ENCODE measurements at regions not wholly inside any gene's neighbourhood (a gene's known extent, or its start where the extent isn't known, plus 50 kb on each side); places are given as distances from the start of the nearest gene placed in this dataset.

DNA sequence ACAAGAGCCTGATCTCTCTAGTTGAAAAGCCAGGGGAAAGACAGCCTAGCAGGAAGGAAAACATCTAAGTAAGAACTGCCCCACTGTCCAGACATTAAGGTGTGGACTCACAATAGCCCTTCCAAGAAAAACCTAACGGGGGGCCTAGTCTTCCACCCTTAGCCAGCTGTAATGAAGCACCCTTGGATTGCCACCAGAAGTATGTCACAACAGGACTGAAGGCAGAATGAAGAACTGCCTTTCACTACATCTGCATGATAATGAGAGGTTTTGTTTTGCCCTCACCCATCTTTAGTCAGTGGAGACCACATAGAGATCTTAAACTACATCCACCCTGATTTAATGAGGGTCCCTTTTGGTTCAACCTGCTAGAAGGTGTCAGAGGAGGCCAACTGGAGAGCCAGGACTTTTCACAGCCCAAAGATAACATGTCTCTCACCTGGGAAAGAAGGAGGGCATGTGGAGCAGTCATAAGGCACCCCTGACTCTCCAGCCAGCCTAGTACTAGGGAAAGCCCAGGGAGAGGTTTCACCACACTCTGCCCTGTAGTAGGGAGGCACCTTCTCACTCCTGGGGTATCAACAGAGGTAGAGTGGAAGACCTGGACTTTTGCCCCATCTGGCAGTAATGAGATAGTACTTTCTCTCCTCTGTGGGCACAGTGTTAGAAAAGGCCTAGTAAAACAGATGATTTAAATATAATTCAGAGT, 1017.4 kb upstream of the MANEA start:
- TF ChIP-seq, protein P1, sequence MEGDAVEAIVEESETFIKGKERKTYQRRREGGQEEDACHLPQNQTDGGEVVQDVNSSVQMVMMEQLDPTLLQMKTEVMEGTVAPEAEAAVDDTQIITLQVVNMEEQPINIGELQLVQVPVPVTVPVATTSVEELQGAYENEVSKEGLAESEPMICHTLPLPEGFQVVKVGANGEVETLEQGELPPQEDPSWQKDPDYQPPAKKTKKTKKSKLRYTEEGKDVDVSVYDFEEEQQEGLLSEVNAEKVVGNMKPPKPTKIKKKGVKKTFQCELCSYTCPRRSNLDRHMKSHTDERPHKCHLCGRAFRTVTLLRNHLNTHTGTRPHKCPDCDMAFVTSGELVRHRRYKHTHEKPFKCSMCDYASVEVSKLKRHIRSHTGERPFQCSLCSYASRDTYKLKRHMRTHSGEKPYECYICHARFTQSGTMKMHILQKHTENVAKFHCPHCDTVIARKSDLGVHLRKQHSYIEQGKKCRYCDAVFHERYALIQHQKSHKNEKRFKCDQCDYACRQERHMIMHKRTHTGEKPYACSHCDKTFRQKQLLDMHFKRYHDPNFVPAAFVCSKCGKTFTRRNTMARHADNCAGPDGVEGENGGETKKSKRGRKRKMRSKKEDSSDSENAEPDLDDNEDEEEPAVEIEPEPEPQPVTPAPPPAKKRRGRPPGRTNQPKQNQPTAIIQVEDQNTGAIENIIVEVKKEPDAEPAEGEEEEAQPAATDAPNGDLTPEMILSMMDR (IDR thresholded peaks at IDR 0.05; ENCODE audit: poor library complexity, severe bottlenecking): no peak
- no peak for TF ChIP-seq EZH2 (IDR thresholded peaks at IDR 0.05; ENCODE audit: borderline replicate concordance, insufficient read depth, low read length, poor library complexity, severe bottlenecking)
- no peak for TF ChIP-seq EP300 (conservative IDR thresholded peaks at IDR 0.05; ENCODE audit: poor library complexity, severe bottlenecking)
- no peak for TF ChIP-seq SMC3 (conservative IDR thresholded peaks at IDR 0.05; ENCODE audit: poor library complexity)

All from neural cell (in vitro differentiated cells).